A673 (cell line): ENCODE measurements at regions not wholly inside any gene's neighbourhood (a gene's known extent, or its start where the extent isn't known, plus 50 kb on each side); places are given as distances from the start of the nearest gene placed in this dataset.

Experiments used
- EZH2 ChIP-seq: fragments of 200-600 bp; sonication (generic); IDR thresholded peaks from 2 replicates; pipeline ENCODE4 v1.6.1; 2017; ENCODE audit warnings: borderline replicate concordance, low read depth, mild to moderate bottlenecking, mixed read lengths, antibody characterized with exemption, low read length; ENCODE audit not compliant: poor library complexity, severe bottlenecking
- TF ChIP-seq, protein P1 (sequence below): fragments of 300-800, 200-600 bp; sonication (generic); conservative IDR thresholded peaks from 2 replicates; pipeline ENCODE4 v1.5.1; 2017; ENCODE audit warnings: low read depth, mild to moderate bottlenecking, antibody characterized with exemption, low read length, moderate library complexity, mixed read lengths

DNA sequence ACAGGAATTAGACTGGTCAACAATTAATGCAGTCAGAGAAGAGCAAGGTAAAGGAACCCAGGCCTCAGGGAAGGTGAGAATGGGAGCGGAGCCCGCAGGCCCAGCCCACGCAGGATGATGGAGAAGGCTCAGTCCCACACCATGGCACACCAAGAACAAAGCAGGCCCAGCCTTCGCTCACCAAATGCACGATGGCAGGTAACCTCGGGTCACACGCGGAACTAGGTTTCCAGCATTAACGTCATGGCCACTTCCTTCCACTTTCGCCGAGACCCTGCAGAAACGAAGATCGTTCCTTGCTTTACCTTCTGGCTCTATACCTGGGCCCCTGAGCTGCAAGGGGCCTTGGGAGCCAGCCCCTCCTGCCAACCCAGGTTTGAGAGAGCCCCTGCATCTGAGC, 240.2 kb upstream of the C1orf174 start:
- TF ChIP-seq EZH2, result no peak
- TF ChIP-seq, protein P1, sequence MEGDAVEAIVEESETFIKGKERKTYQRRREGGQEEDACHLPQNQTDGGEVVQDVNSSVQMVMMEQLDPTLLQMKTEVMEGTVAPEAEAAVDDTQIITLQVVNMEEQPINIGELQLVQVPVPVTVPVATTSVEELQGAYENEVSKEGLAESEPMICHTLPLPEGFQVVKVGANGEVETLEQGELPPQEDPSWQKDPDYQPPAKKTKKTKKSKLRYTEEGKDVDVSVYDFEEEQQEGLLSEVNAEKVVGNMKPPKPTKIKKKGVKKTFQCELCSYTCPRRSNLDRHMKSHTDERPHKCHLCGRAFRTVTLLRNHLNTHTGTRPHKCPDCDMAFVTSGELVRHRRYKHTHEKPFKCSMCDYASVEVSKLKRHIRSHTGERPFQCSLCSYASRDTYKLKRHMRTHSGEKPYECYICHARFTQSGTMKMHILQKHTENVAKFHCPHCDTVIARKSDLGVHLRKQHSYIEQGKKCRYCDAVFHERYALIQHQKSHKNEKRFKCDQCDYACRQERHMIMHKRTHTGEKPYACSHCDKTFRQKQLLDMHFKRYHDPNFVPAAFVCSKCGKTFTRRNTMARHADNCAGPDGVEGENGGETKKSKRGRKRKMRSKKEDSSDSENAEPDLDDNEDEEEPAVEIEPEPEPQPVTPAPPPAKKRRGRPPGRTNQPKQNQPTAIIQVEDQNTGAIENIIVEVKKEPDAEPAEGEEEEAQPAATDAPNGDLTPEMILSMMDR, result no peak
